ENCODE measurements at regions not wholly inside any gene's neighbourhood (a gene's known extent, or its start where the extent isn't known, plus 50 kb on each side); places are given as distances from the start of the nearest gene placed in this dataset.

- no peak for DNase-seq (ENCODE audit: low read depth)
- TF ChIP-seq, protein P1, sequence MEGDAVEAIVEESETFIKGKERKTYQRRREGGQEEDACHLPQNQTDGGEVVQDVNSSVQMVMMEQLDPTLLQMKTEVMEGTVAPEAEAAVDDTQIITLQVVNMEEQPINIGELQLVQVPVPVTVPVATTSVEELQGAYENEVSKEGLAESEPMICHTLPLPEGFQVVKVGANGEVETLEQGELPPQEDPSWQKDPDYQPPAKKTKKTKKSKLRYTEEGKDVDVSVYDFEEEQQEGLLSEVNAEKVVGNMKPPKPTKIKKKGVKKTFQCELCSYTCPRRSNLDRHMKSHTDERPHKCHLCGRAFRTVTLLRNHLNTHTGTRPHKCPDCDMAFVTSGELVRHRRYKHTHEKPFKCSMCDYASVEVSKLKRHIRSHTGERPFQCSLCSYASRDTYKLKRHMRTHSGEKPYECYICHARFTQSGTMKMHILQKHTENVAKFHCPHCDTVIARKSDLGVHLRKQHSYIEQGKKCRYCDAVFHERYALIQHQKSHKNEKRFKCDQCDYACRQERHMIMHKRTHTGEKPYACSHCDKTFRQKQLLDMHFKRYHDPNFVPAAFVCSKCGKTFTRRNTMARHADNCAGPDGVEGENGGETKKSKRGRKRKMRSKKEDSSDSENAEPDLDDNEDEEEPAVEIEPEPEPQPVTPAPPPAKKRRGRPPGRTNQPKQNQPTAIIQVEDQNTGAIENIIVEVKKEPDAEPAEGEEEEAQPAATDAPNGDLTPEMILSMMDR (IDR thresholded peaks at IDR 0.05; ENCODE audit: insufficient read depth, low read depth, low read length): no peak
Measured at GRCh38 chr12:118694128-118694775, 287.1 kb upstream of the SRRM4 start.

DNA sequence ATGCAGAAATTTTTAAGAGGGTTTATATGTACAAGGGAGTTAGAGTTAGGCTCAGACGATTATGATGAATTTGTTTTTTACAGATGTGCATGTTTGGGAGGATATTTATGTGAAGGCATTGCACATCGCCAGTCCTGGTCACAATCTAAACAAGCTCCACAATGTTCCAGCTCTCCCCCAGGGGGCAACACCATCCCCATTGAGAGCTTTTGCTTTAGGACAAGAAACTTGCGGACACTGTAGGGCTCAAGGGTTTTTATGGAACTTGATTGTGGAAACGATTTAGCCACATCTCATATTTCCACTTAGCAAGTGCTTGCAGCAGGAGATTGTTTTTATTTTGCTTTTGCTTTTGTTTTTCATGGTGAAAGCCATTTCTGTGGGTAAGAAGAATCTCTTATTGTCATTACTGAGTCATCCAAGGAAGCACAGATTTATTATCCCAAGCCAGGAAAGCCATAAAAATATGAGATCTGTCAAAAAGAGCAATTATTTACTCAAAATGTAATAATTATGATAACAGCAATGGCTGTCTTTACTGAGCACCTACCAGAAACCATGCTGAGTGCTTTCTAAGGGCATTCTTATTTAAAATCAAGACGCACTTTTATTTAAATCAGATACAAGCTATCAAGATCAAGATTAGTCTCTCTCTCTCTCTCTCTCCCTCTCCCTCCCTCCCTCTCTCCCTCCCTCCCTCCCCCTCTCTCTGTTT is 276.7 kb upstream of the SRRM4 start:
- DNase-seq (ENCODE audit: low read depth): peak; percentile 4
- no peak overlapping the region for H3K4me3 ChIP-seq (ENCODE audit: low read depth, low read length)
- TF ChIP-seq, protein P1 (IDR thresholded peaks at IDR 0.05; ENCODE audit: insufficient read depth, low read depth, low read length): no peak

More at GRCh38 chr12:118694128-118694775, 287.1 kb upstream of the SRRM4 start:
- no peak overlapping the region for H3K4me3 ChIP-seq (ENCODE audit: low read depth, low read length)

- TF ChIP-seq, protein P1 (IDR thresholded peaks at IDR 0.05; ENCODE audit: insufficient read depth, low read depth, low read length): no peak
Measured at GRCh38 chr12:118706437-118706836, 274.9 kb upstream of the SRRM4 start.

DNA sequence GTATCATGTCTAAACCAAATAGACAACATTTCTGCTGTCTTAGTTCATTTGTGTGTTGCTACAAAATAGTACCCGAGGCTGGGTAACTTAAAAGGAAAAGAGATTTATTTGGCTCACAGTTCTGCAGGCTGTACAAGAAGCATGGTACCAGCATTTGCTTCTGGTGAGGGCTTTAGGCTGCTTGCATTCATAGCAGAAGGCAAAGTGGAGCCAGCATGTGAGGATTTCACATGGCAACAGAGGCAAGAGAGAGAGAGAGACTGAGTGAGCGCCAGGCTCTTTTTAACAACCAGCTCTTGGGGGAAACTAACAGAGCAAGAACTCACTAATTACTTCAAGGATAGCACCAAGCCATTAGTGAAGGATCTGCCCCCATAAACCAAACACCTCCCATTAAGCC is 271.4 kb upstream of the SRRM4 start:
- H3K4me3 ChIP-seq (ENCODE audit: low read depth, low read length): no peak overlapping the region
- TF ChIP-seq, protein P1 (IDR thresholded peaks at IDR 0.05; ENCODE audit: insufficient read depth, low read depth, low read length): no peak
- DNase-seq (ENCODE audit: low read depth): no peak

More at GRCh38 chr12:118706437-118706836, 274.9 kb upstream of the SRRM4 start:
- H3K4me3 ChIP-seq (ENCODE audit: low read depth, low read length): no peak overlapping the region
- no peak for DNase-seq (ENCODE audit: low read depth)

DNA sequence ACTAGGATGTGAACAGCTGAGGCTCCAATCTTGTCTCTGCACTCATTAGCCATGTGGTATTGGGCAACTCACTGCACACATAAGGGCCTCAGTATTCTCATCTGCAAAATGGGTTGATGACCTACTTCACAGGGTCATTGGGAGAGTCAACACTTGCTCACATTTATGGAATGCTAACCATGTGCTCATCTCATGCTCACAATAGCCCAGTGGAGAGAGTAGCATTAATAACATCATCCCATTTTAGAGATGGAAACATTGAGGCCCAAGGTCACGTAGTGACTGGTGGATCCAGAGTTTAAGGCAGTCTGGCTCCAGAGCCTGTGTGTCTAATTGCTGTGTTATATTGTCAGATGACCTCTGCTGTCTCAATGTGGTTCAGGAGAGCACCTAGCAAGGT is 270.2 kb upstream of the SRRM4 start:
- TF ChIP-seq, protein P1 (IDR thresholded peaks at IDR 0.05; ENCODE audit: insufficient read depth, low read depth, low read length): no peak
- no peak overlapping the region for H3K4me3 ChIP-seq (ENCODE audit: low read depth, low read length)
- no peak for DNase-seq (ENCODE audit: low read depth)

DNA sequence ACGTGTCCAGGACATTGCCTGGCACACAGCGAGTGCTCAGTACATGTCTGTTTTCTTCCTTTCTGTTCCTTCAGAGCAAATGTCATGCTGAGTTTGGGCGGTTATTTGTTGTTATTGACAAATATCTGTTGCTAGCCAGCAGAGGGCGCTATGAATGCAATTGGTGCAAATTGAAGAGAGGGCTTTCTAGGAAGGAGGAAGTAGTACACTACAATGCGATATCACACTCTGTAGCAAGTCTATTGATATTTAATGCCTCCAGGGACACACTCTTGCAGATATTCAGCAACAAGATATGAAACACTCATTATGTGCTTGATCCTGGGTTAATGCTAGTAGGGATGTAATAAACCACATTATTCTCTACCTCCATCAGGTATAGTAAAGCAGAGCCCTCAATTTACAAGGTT is 267.3 kb upstream of the SRRM4 start:
- no peak for DNase-seq (ENCODE audit: low read depth)
- TF ChIP-seq, protein P1 (IDR thresholded peaks at IDR 0.05; ENCODE audit: insufficient read depth, low read depth, low read length): no peak

More for the DNA sequence above, 267.3 kb upstream of the SRRM4 start:
- no peak overlapping the region for H3K4me3 ChIP-seq (ENCODE audit: low read depth, low read length)

All from fibroblast of villous mesenchyme (primary cell).